ENCODE measurements at regions not wholly inside any gene's neighbourhood (a gene's known extent, or its start where the extent isn't known, plus 50 kb on each side); places are given as distances from the start of the nearest gene placed in this dataset.

DNA sequence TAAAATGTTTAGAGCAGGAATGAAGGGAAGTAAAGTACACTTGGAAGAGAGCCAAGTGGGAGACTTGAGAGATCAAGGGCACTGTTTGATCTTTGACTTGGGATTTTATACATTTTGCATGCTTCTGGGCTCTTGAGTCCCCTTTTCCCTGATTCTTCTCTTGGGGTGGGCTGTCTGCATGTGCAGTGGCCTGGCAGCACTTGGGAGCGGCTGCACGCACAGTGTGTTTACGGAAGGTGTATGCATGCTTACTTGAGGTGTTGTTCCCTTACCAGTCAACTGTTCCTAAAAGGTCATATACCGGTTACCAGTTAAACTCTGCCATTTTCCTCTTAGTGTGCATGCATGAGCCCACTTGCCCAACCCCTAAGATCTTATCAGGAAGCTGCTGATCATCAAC is 377.7 kb downstream of the CYLC2 start:
- TF ChIP-seq POLR2A (IDR thresholded peaks at IDR 0.05): no peak
- TF ChIP-seq, protein P1, sequence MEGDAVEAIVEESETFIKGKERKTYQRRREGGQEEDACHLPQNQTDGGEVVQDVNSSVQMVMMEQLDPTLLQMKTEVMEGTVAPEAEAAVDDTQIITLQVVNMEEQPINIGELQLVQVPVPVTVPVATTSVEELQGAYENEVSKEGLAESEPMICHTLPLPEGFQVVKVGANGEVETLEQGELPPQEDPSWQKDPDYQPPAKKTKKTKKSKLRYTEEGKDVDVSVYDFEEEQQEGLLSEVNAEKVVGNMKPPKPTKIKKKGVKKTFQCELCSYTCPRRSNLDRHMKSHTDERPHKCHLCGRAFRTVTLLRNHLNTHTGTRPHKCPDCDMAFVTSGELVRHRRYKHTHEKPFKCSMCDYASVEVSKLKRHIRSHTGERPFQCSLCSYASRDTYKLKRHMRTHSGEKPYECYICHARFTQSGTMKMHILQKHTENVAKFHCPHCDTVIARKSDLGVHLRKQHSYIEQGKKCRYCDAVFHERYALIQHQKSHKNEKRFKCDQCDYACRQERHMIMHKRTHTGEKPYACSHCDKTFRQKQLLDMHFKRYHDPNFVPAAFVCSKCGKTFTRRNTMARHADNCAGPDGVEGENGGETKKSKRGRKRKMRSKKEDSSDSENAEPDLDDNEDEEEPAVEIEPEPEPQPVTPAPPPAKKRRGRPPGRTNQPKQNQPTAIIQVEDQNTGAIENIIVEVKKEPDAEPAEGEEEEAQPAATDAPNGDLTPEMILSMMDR (IDR thresholded peaks at IDR 0.05): no peak

Data from breast epithelium (tissue), 3 donors.